ENCODE measurements at regions not wholly inside any gene's neighbourhood (a gene's known extent, or its start where the extent isn't known, plus 50 kb on each side); places are given as distances from the start of the nearest gene placed in this dataset.
"Not testable (repeated sequence)": the region's sequence is repeated elsewhere in the genome, so short reads cannot be mapped to it uniquely, and the experiment has no call there.

DNA sequence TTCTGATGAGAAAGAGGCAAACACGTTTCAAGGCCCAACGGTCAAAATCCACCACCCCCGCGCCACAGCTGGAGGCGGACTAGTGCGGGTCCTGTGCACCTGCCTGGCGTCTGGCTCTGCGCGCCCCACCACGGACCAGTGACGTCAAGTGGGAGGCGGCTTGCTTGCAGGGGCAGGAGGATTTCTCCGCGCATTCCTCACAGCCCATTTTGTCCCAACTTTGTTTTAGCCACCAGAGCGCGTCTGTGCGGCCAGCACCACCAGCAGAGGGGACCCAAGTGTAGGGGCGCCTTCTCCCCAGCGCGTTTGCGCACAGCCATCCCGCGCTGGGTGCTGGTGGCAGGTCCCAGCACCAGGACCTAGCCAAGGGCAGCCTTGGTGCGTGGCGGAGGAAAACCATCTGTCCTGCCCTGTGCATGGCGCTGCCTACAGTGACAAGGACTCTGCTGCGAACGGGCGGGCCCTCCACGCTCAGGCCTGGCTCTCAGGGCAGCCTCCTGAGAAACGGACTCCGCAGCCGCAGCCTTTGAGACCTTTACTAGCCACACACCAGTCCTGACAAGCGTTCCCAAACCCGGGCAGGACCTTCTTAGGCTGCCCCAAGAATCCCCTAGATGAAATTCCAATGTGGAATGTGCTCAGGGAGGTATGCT is 194.8 kb upstream of the EXOC2 start:
- TF ChIP-seq, protein P1, sequence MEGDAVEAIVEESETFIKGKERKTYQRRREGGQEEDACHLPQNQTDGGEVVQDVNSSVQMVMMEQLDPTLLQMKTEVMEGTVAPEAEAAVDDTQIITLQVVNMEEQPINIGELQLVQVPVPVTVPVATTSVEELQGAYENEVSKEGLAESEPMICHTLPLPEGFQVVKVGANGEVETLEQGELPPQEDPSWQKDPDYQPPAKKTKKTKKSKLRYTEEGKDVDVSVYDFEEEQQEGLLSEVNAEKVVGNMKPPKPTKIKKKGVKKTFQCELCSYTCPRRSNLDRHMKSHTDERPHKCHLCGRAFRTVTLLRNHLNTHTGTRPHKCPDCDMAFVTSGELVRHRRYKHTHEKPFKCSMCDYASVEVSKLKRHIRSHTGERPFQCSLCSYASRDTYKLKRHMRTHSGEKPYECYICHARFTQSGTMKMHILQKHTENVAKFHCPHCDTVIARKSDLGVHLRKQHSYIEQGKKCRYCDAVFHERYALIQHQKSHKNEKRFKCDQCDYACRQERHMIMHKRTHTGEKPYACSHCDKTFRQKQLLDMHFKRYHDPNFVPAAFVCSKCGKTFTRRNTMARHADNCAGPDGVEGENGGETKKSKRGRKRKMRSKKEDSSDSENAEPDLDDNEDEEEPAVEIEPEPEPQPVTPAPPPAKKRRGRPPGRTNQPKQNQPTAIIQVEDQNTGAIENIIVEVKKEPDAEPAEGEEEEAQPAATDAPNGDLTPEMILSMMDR (IDR thresholded peaks at IDR 0.05; ENCODE audit: borderline replicate concordance, extremely low read depth, low read length, poor library complexity, severe bottlenecking), result no peak
- TF ChIP-seq EZH2 (IDR thresholded peaks at IDR 0.05; ENCODE audit: borderline replicate concordance, low read depth, low read length, severe bottlenecking), result no peak
- Histone ChIP-seq H2AFZ (ENCODE audit: low read depth, low read length) (no peak overlapping the region), H3K27ac (ENCODE audit: low read length) (no peak overlapping the region), H3K4me1 (ENCODE audit: insufficient read depth, low read length) (no peaks in the 10 kb centered on the region), H3K27me3 (ENCODE audit: insufficient read depth, low read length, poor library complexity) (peaks cover 11% of the 10 kb centered on the region), H3K9ac (ENCODE audit: low read depth, low read length) (no peak overlapping the region), H3K36me3 (ENCODE audit: insufficient read depth, low read length) (no peaks in the 10 kb centered on the region), H4K20me1 (ENCODE audit: insufficient read depth, low read length) (no peaks in the 10 kb centered on the region; the same call in 1 of the 2 replicates), H3K4me2 (ENCODE audit: insufficient read depth, low read length) (no peak overlapping the region), H3K4me3 (ENCODE audit: low read depth in 1 of 2, low read length in 2 of 2) (no peak overlapping the region), H3K79me2 (ENCODE audit: insufficient read depth, low read length) (no peaks in the 10 kb centered on the region), H3K9me3 (ENCODE audit: insufficient read depth, low read length, severe bottlenecking) (no peaks in the 10 kb centered on the region)
- DNase-seq, result no peak
- no peak for ATAC-seq (ENCODE audit: insufficient read depth, low read depth)

DNA sequence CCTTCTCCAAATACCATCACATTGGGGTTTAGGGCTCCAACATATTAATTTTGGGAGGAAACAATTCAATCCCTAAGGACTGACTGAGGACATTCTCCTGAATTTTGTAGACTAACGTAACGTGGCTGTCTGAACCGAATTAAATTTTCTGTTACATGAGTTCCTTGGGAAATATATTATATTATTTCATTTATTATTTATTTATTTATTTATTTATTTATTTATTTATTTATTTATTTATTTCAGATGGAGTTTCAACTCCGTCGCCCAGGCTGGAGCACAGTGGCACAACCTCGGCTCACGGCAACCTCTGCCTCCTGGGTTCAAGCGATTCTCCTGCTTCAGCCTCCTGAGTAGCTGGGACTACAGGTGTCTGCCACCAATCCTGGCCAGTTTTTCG is 193.2 kb upstream of the EXOC2 start:
- H3K36me3 ChIP-seq (ENCODE audit: insufficient read depth, low read length); H3K4me1 ChIP-seq (ENCODE audit: insufficient read depth, low read length); ATAC-seq (ENCODE audit: insufficient read depth, low read depth); H2AFZ ChIP-seq (ENCODE audit: low read depth, low read length); H3K27me3 ChIP-seq (ENCODE audit: insufficient read depth, low read length, poor library complexity); H3K4me2 ChIP-seq (ENCODE audit: insufficient read depth, low read length); H3K4me3 ChIP-seq (ENCODE audit: low read depth in 1 of 2, low read length in 2 of 2); H3K79me2 ChIP-seq (ENCODE audit: insufficient read depth, low read length); DNase-seq; H3K27ac ChIP-seq (ENCODE audit: low read length); H3K9ac ChIP-seq (ENCODE audit: low read depth, low read length); H3K9me3 ChIP-seq (ENCODE audit: insufficient read depth, low read length, severe bottlenecking); H4K20me1 ChIP-seq (ENCODE audit: insufficient read depth, low read length): not testable (repeated sequence)

DNA sequence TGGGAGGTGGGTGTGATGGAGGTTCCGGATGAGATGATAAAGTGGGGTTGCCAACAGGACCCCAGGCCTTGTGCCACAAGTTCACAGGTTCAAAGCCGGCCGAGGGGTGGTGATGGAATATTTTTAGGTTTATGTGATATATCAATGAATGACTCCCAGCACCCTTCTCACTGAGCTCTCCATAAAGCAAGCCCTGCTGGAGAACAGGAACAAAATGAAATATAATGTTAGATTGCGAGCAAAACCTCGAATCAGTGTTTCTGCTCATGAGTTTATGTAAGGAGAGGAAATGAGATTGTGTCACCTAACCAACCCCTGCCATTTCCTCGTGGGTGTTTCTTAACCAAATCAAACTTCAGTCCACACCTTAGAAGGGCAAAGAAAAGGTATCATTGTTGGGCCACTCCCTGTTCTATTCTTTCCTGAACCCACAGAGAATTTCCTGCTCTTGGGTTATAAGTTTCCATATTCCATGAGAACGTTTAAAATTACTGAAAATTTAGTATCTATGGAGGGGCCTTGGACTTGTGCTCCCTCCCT is 192.2 kb upstream of the EXOC2 start:
- Histone ChIP-seq H3K36me3 (ENCODE audit: insufficient read depth, low read length) (no peaks in the 10 kb centered on the region), H3K9me3 (ENCODE audit: insufficient read depth, low read length, severe bottlenecking) (no peaks in the 10 kb centered on the region), H3K27me3 (ENCODE audit: insufficient read depth, low read length, poor library complexity) (peaks cover 8% of the 10 kb centered on the region), H3K79me2 (ENCODE audit: insufficient read depth, low read length) (no peaks in the 10 kb centered on the region), H3K4me1 (ENCODE audit: insufficient read depth, low read length) (no peaks in the 10 kb centered on the region), H3K9ac (ENCODE audit: low read depth, low read length) (no peak overlapping the region), H3K27ac (ENCODE audit: low read length) (no peak overlapping the region), H4K20me1 (ENCODE audit: insufficient read depth, low read length) (no peaks in the 10 kb centered on the region; the same call in 1 of the 2 replicates), H2AFZ (ENCODE audit: low read depth, low read length) (no peak overlapping the region), H3K4me3 (ENCODE audit: low read depth in 1 of 2, low read length in 2 of 2) (no peak overlapping the region), H3K4me2 (ENCODE audit: insufficient read depth, low read length) (no peak overlapping the region)
- no peak for ATAC-seq (ENCODE audit: insufficient read depth, low read depth)
- TF ChIP-seq EZH2 (IDR thresholded peaks at IDR 0.05; ENCODE audit: borderline replicate concordance, low read depth, low read length, severe bottlenecking), result no peak
- no peak for DNase-seq

DNA sequence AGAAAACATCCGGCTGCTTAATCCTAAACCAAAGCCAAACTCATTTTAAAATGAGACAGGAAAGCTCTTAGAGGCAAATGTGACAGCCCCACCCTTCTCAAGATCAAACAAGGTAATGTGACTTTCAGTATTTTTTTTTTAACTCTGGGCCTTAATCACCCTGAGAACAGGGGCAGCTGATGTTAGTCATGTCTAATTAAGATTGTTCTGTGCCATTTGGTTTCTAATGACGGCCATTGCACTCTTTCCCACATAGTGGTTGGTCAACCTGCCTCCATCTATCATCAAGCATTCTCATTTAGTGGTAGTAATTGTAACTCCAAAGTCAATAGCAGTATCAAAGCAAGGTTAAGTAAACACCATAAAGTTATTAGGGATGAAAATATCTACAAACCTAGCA is 191.6 kb upstream of the EXOC2 start:
- Histone ChIP-seq H4K20me1 (ENCODE audit: insufficient read depth, low read length) (no peaks in the 10 kb centered on the region; the same call in 1 of the 2 replicates), H2AFZ (ENCODE audit: low read depth, low read length) (no peak overlapping the region), H3K9ac (ENCODE audit: low read depth, low read length) (no peak overlapping the region), H3K4me3 (ENCODE audit: low read depth in 1 of 2, low read length in 2 of 2) (no peak overlapping the region), H3K4me1 (ENCODE audit: insufficient read depth, low read length) (no peaks in the 10 kb centered on the region), H3K27ac (ENCODE audit: low read length) (no peak overlapping the region), H3K27me3 (ENCODE audit: insufficient read depth, low read length, poor library complexity) (peaks cover 8% of the 10 kb centered on the region), H3K4me2 (ENCODE audit: insufficient read depth, low read length) (no peak overlapping the region), H3K79me2 (ENCODE audit: insufficient read depth, low read length) (no peaks in the 10 kb centered on the region), H3K9me3 (ENCODE audit: insufficient read depth, low read length, severe bottlenecking) (no peaks in the 10 kb centered on the region), H3K36me3 (ENCODE audit: insufficient read depth, low read length) (no peaks in the 10 kb centered on the region)
- DNase-seq (no peak), ATAC-seq (ENCODE audit: insufficient read depth, low read depth) (no peak)
- TF ChIP-seq, protein P1 (IDR thresholded peaks at IDR 0.05; ENCODE audit: borderline replicate concordance, extremely low read depth, low read length, poor library complexity, severe bottlenecking), result no peak
- no peak for TF ChIP-seq EZH2 (IDR thresholded peaks at IDR 0.05; ENCODE audit: borderline replicate concordance, low read depth, low read length, severe bottlenecking)

Data from DND-41 (cell line).